ENCODE measurements at regions not wholly inside any gene's neighbourhood (a gene's known extent, or its start where the extent isn't known, plus 50 kb on each side); places are given as distances from the start of the nearest gene placed in this dataset.

GRCh38 chr4:181581983-181582382, 661.2 kb upstream of the TENM3 start:
- Mint-ChIP-seq H3K27ac (ENCODE audit: unreplicated experiment) (no peak overlapping the region), H3K4me3 (ENCODE audit: unreplicated experiment) (no peak overlapping the region), H3K9me3 (ENCODE audit: unreplicated experiment) (no peaks in the 10 kb centered on the region), H3K4me1 (ENCODE audit: low read depth, unreplicated experiment) (no peaks in the 10 kb centered on the region), H3K27me3 (ENCODE audit: insufficient read depth, unreplicated experiment) (peaks cover 6% of the 10 kb centered on the region), H3K36me3 (ENCODE audit: insufficient read depth, unreplicated experiment) (no peaks in the 10 kb centered on the region)
- H3K4me1 ChIP-seq, result no peaks in the 10 kb centered on the region
- no peak for DNase-seq
- no TSS peak for BruUV-seq (replicated peaks)
- TF ChIP-seq CTCF (IDR thresholded peaks at IDR 0.05; ENCODE audit: insufficient read depth in 1 of 2, low read depth in 1 of 2, low read length in 1 of 2, severe bottlenecking in 1 of 2, unreplicated experiment in 1 of 2), result no peak
- no peaks in the 10 kb centered on the region for H3K27me3 ChIP-seq (replicated peaks; ENCODE audit: control insufficient read depth, insufficient read depth, low read length)
- H3K9me3 ChIP-seq, result no peaks in the 10 kb centered on the region
- CTCF ChIA-PET, result no interaction called here
- intact Hi-C loops (cut with micrococcal nuclease; ENCODE audit: unreplicated experiment), result no loop called here
- no peaks in the 10 kb centered on the region for H3K36me3 ChIP-seq (ENCODE audit: control insufficient read depth, insufficient read depth, low read length)
- no peak overlapping the region for H3K4me3 ChIP-seq (ENCODE audit: low read depth, low read length)
- POLR2A ChIA-PET, result no interaction called here

GRCh38 chr4:181582595-181582994, 660.6 kb upstream of the TENM3 start:
- Mint-ChIP-seq H3K36me3 (ENCODE audit: insufficient read depth, unreplicated experiment) (no peaks in the 10 kb centered on the region), H3K27me3 (ENCODE audit: insufficient read depth, unreplicated experiment) (peaks cover 11% of the 10 kb centered on the region), H3K9me3 (ENCODE audit: unreplicated experiment) (no peaks in the 10 kb centered on the region), H3K4me3 (ENCODE audit: unreplicated experiment) (no peak overlapping the region), H3K4me1 (ENCODE audit: low read depth, unreplicated experiment) (no peaks in the 10 kb centered on the region), H3K27ac (ENCODE audit: unreplicated experiment) (no peak overlapping the region)
- no TSS peak for BruUV-seq (replicated peaks)
- Histone ChIP-seq H3K27me3 (replicated peaks; ENCODE audit: control insufficient read depth, insufficient read depth, low read length) (no peaks in the 10 kb centered on the region), H3K4me1 (no peaks in the 10 kb centered on the region), H3K9me3 (no peaks in the 10 kb centered on the region), H3K36me3 (ENCODE audit: control insufficient read depth, insufficient read depth, low read length) (no peaks in the 10 kb centered on the region), H3K4me3 (ENCODE audit: low read depth, low read length) (no peak overlapping the region)
- CTCF ChIA-PET, result no interaction called here
- DNase-seq, result no peak
- POLR2A ChIA-PET, result no interaction called here
- intact Hi-C loops (cut with micrococcal nuclease; ENCODE audit: unreplicated experiment), result no loop called here
- no peak for TF ChIP-seq CTCF (IDR thresholded peaks at IDR 0.05; ENCODE audit: insufficient read depth in 1 of 2, low read depth in 1 of 2, low read length in 1 of 2, severe bottlenecking in 1 of 2, unreplicated experiment in 1 of 2)

GRCh38 chr4:181588733-181589302, 654.4 kb upstream of the TENM3 start:
- POLR2A ChIA-PET, result no interaction called here
- no peak for TF ChIP-seq CTCF (IDR thresholded peaks at IDR 0.05; ENCODE audit: insufficient read depth in 1 of 2, low read depth in 1 of 2, low read length in 1 of 2, severe bottlenecking in 1 of 2, unreplicated experiment in 1 of 2)
- H3K27me3 Mint-ChIP-seq (ENCODE audit: insufficient read depth, unreplicated experiment), result peaks cover 14% of the 10 kb centered on the region
- CTCF ChIA-PET, result no interaction called here
- DNase-seq, result no peak
- no peak overlapping the region for H3K27ac Mint-ChIP-seq (ENCODE audit: unreplicated experiment)
- H3K4me1 ChIP-seq, result no peaks in the 10 kb centered on the region
- intact Hi-C loops (cut with micrococcal nuclease; ENCODE audit: unreplicated experiment), result no loop called here
- BruUV-seq (replicated peaks), result no TSS peak
- no peak overlapping the region for H3K4me3 Mint-ChIP-seq (ENCODE audit: unreplicated experiment)
- H3K4me3 ChIP-seq (ENCODE audit: low read depth, low read length), result no peak overlapping the region
- H3K9me3 ChIP-seq, result no peaks in the 10 kb centered on the region
- H3K36me3 Mint-ChIP-seq (ENCODE audit: insufficient read depth, unreplicated experiment), result no peaks in the 10 kb centered on the region
- no peaks in the 10 kb centered on the region for H3K4me1 Mint-ChIP-seq (ENCODE audit: low read depth, unreplicated experiment)
- no peaks in the 10 kb centered on the region for H3K9me3 Mint-ChIP-seq (ENCODE audit: unreplicated experiment)
- no peaks in the 10 kb centered on the region for H3K36me3 ChIP-seq (ENCODE audit: control insufficient read depth, insufficient read depth, low read length)
- no peaks in the 10 kb centered on the region; the same call in 1 of the 2 replicates for H3K27me3 ChIP-seq (replicated peaks; ENCODE audit: control insufficient read depth, insufficient read depth, low read length)

All from Caco-2 (cell line).